ENCODE measurements at regions not wholly inside any gene's neighbourhood (a gene's known extent, or its start where the extent isn't known, plus 50 kb on each side); places are given as distances from the start of the nearest gene placed in this dataset.

GRCh38 chr18:76246590-76246989 is 248.5 kb downstream of the ZNF516 start:
- FAIRE-seq (no peak), DNase-seq (ENCODE audit: extremely low read depth in 1 of 4, low spot score in 3 of 4) (no peak), ATAC-seq (no peak)
- TF ChIP-seq FUS (optimal IDR thresholded peaks at IDR 0.05; ENCODE audit: low read depth, low read length) (no peak), SUPT5H (IDR thresholded peaks at IDR 0.05) (no peak), ID3 (CRISPR knock-in tag; IDR thresholded peaks at IDR 0.05) (no peak), ID3 (tag; IDR thresholded peaks at IDR 0.05) (no peak), KLF6 (CRISPR knock-in tag; IDR thresholded peaks at IDR 0.05; ENCODE audit: borderline replicate concordance) (no peak), SRSF7 (optimal IDR thresholded peaks at IDR 0.05; ENCODE audit: low read depth, low read length) (no peak), C11orf30 (IDR thresholded peaks at IDR 0.05; ENCODE audit: low read depth) (no peak), TRIM28 (IDR thresholded peaks at IDR 0.05) (no peak), ARID1B (IDR thresholded peaks at IDR 0.05) (no peak), DACH1 (IDR thresholded peaks at IDR 0.05; ENCODE audit: partially characterized antibody) (no peak), NFE2 (IDR thresholded peaks at IDR 0.05; ENCODE audit: low read depth) (no peak), HSF4 (CRISPR knock-in tag; IDR thresholded peaks at IDR 0.05; ENCODE audit: borderline replicate concordance) (no peak), GMEB1 (CRISPR knock-in tag; IDR thresholded peaks at IDR 0.05) (no peak), PTBP1 (IDR thresholded peaks at IDR 0.05; ENCODE audit: low read depth, low read length) (no peak), MYBL2 (IDR thresholded peaks at IDR 0.05; ENCODE audit: low read depth) (no peak), MYBL2 (CRISPR knock-in tag; IDR thresholded peaks at IDR 0.05; ENCODE audit: borderline replicate concordance) (no peak), TEAD4 (IDR thresholded peaks at IDR 0.05; ENCODE audit: low read length) (no peak), TEAD4 (CRISPR knock-in tag; IDR thresholded peaks at IDR 0.05; ENCODE audit: borderline replicate concordance) (no peak), SLC30A9 (CRISPR knock-in tag; IDR thresholded peaks at IDR 0.05) (no peak), TAF7 (tag; IDR thresholded peaks at IDR 0.05) (no peak)
- in situ Hi-C loops (cut with MboI) = no loop called here
- H3K36me3 ChIP-seq (ENCODE audit: control insufficient read depth, insufficient read depth, low read length) = no peaks in the 10 kb centered on the region
- no peaks in the 10 kb centered on the region for H3K9me3 ChIP-seq (replicated peaks; ENCODE audit: control insufficient read depth, insufficient read depth, low read depth, low read length)
- H3K27ac ChIP-seq (ENCODE audit: extremely low read depth, low read depth, low read length) = no peak overlapping the region
- H2AFZ ChIP-seq (ENCODE audit: low read depth, low read length) = no peak overlapping the region
- no peak overlapping the region for H3K4me2 ChIP-seq (ENCODE audit: insufficient read depth, low read length)
- no peak overlapping the region for H3K9ac ChIP-seq (ENCODE audit: insufficient read depth in 1 of 2, low read depth in 2 of 2, low read length in 2 of 2)
- no peak overlapping the region for H3K4me3 ChIP-seq
- no peaks in the 10 kb centered on the region for H3K9me1 ChIP-seq (ENCODE audit: control insufficient read depth, insufficient read depth, low read length)
- BruUV-seq (replicated peaks) = no TSS peak
- H3K79me2 ChIP-seq (ENCODE audit: control insufficient read depth, insufficient read depth, low read length) = no peaks in the 10 kb centered on the region
- ChIA-PET POLR2A (no interaction called here), CTCF (ENCODE audit: low intra/inter-chr PET ratio) (no interaction called here)
- H3K4me1 ChIP-seq (replicated peaks in 1 of 2; ENCODE audit: control insufficient read depth in 2 of 2, insufficient read depth in 2 of 2, low read length in 2 of 2) = no peaks in the 10 kb centered on the region
- H4K20me1 ChIP-seq (replicated peaks; ENCODE audit: control insufficient read depth, insufficient read depth, low read length) = no peaks in the 10 kb centered on the region
- H3K27me3 ChIP-seq (ENCODE audit: control insufficient read depth in 2 of 2, insufficient read depth in 2 of 2, low read length in 2 of 2) = no peaks in the 10 kb centered on the region
- 0% methylated on average over 4 of the region's 4 CpGs for WGBS (ENCODE audit: insufficient coverage, low coverage, missing lambda C conversion rate)
- intact Hi-C loops (cut with micrococcal nuclease) = no loop called here

All from K562 (cell line).